HUES48 (cell line): ENCODE measurements at regions not wholly inside any gene's neighbourhood (a gene's known extent, or its start where the extent isn't known, plus 50 kb on each side); places are given as distances from the start of the nearest gene placed in this dataset.

ENCODE experiments used
- H3K27ac ChIP-seq: one replicate; pipeline ENCODE4 v1.7.0; 2013; ENCODE audit warnings: low read depth, low read length, inconsistent platforms
- H3K27me3 ChIP-seq: 2 replicates; pipeline ENCODE4 v1.6.1; 2013; ENCODE audit warnings: mild to moderate bottlenecking, low read length; ENCODE audit not compliant: control insufficient read depth, insufficient read depth
- H3K36me3 ChIP-seq: 2 replicates; pipeline ENCODE4 v1.6.1; 2013; ENCODE audit warnings: low read length; ENCODE audit not compliant: control insufficient read depth, insufficient read depth
- H3K4me1 ChIP-seq: 2 replicates; pipeline ENCODE4 v1.6.1; 2013; ENCODE audit warnings: mild to moderate bottlenecking, low read length; ENCODE audit not compliant: control insufficient read depth, insufficient read depth
- H3K4me3 ChIP-seq: 2 replicates; pipeline ENCODE4 v1.5.1; 2013; ENCODE audit warnings: mild to moderate bottlenecking, low read depth, low read length
- H3K9ac ChIP-seq: 2 replicates; pipeline ENCODE4 v1.6.1; 2013; ENCODE audit warnings: mild to moderate bottlenecking, low read depth, low read length, moderate library complexity
- H3K9me3 ChIP-seq: 2 replicates; pipeline ENCODE4 v1.6.1; 2013; ENCODE audit warnings: low read length; ENCODE audit not compliant: control insufficient read depth, insufficient read depth

- Histone ChIP-seq H3K4me3 (no peak overlapping the region), H3K36me3 (no peaks in the 10 kb centered on the region), H3K27me3 (no peaks in the 10 kb centered on the region), H3K9me3 (no peaks in the 10 kb centered on the region), H3K4me1 (no peaks in the 10 kb centered on the region), H3K27ac (no peak overlapping the region), H3K9ac (no peak overlapping the region)
Observed at GRCh38 chr10:47104786-47105385, 193.7 kb downstream of the PTPN20 start.

- no peaks in the 10 kb centered on the region for H3K27me3 ChIP-seq
- no peaks in the 10 kb centered on the region for H3K4me1 ChIP-seq
- H3K27ac ChIP-seq: no peak overlapping the region
- H3K9ac ChIP-seq: no peak overlapping the region
- no peak overlapping the region for H3K4me3 ChIP-seq
- H3K36me3 ChIP-seq: no peaks in the 10 kb centered on the region
- H3K9me3 ChIP-seq: no peaks in the 10 kb centered on the region
Observed at GRCh38 chr10:47107007-47107747, 192.8 kb upstream of the GDF10 start.

DNA sequence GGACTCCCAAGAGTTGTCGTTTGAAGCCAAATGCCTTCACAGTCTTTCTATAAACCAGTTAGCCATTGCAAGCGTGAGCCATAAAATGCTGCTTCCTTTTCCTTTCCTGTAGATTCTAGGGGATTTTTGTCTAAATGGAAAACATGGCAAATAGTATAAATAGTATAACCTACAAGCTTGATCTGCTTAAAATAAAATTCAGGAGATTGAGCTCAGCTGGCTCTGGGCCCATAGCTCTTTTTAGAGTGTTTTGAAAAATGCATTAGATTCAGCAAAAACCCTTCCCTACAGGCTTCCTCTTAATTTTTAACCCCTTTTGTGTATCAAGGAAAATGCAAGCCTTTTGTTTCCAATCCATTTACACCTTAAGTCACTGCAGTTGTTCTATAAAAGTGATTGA lies 190.1 kb upstream of the GDF10 start:
- Histone ChIP-seq H3K4me3 (no peak overlapping the region), H3K27ac (no peak overlapping the region), H3K9ac (no peak overlapping the region), H3K27me3 (no peaks in the 10 kb centered on the region), H3K4me1 (peaks cover 7% of the 10 kb centered on the region), H3K36me3 (no peaks in the 10 kb centered on the region), H3K9me3 (no peaks in the 10 kb centered on the region)

DNA sequence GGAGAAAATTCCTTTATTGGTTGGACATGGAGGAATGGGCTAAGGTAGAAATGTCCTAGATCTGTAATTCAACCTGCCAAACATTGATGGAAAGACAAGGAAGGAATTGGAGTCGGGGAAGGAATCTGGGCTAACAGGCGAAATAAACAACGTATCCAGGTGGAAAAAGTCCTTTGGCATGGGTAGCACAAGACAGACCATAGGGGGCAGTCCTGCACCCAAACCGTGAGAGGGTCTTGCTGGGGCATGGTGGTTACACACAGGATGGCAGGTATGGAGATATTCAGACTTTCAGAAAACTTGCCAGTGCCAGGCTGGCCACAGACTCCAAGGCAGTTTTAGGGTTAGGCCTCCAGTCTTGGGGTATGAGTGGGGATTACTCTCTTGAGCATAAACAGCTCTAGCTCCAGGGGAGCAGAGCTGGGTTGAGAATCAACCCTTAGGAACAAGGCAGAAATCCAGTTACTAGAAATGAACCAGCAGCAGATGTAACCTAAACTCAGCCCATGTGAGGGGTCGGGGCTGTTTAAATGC lies 188.6 kb upstream of the GDF10 start:
- no peak overlapping the region for H3K9ac ChIP-seq
- no peaks in the 10 kb centered on the region for H3K27me3 ChIP-seq
- no peak overlapping the region for H3K27ac ChIP-seq
- H3K4me1 ChIP-seq: peaks cover 7% of the 10 kb centered on the region
- no peaks in the 10 kb centered on the region for H3K9me3 ChIP-seq
- no peaks in the 10 kb centered on the region for H3K36me3 ChIP-seq
- no peak overlapping the region for H3K4me3 ChIP-seq

- Histone ChIP-seq H3K4me1 (peaks cover 7% of the 10 kb centered on the region), H3K9me3 (no peaks in the 10 kb centered on the region), H3K27me3 (no peaks in the 10 kb centered on the region), H3K27ac (no peak overlapping the region), H3K36me3 (no peaks in the 10 kb centered on the region), H3K9ac (no peak overlapping the region), H3K4me3 (no peak overlapping the region)
Observed at GRCh38 chr10:47112612-47113011, 187.4 kb upstream of the GDF10 start.

DNA sequence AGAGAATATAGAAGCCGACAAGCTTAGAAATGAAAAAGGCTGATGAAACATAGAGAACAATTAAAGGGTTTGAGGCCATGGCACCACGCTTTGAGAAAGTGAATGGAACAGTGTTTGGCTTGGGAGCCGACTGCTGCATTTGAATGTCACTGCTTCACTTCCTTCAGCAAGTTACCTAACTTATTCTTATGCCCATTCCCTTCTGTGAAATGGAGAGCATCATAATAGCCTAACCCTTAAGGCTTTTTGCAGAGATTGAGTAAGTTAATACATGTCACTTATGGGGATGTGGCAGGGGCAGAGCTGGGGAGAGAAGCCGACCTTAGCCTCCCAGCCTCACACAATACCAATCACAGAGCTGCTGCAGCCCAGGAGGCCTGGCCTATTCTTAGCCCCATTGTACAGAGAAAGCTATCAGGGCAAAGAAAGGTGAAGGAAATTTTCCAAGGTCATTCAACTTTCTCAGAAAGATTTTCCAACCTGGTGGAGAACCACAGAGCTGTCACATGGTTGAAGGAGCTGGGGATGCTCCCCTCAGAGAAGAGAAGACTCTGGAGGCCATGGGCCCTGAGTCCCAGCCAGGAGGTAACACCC lies 186.0 kb upstream of the GDF10 start:
- no peak overlapping the region for H3K4me3 ChIP-seq
- no peak overlapping the region for H3K9ac ChIP-seq
- H3K27me3 ChIP-seq: no peaks in the 10 kb centered on the region

GRCh38 chr10:47114680-47115186 lies 185.3 kb upstream of the GDF10 start:
- Histone ChIP-seq H3K27me3 (no peaks in the 10 kb centered on the region), H3K9ac (no peak overlapping the region), H3K4me1 (peaks cover 7% of the 10 kb centered on the region)

More for the DNA sequence above, 186.0 kb upstream of the GDF10 start:
- Histone ChIP-seq H3K36me3 (no peaks in the 10 kb centered on the region), H3K27ac (no peak overlapping the region), H3K9me3 (no peaks in the 10 kb centered on the region), H3K4me1 (peaks cover 7% of the 10 kb centered on the region)

GRCh38 chr10:47115322-47115721 lies 184.7 kb upstream of the GDF10 start:
- Histone ChIP-seq H3K4me3 (no peak overlapping the region), H3K27me3 (no peaks in the 10 kb centered on the region), H3K9ac (no peak overlapping the region), H3K9me3 (no peaks in the 10 kb centered on the region), H3K4me1 (peaks cover 7% of the 10 kb centered on the region), H3K36me3 (no peaks in the 10 kb centered on the region), H3K27ac (no peak overlapping the region)

More at GRCh38 chr10:47114680-47115186, 185.3 kb upstream of the GDF10 start:
- Histone ChIP-seq H3K36me3 (no peaks in the 10 kb centered on the region), H3K27ac (no peak overlapping the region), H3K9me3 (no peaks in the 10 kb centered on the region), H3K4me3 (no peak overlapping the region)

- Histone ChIP-seq H3K27ac (no peak overlapping the region), H3K36me3 (no peaks in the 10 kb centered on the region), H3K4me1 (peaks cover 7% of the 10 kb centered on the region), H3K9me3 (no peaks in the 10 kb centered on the region), H3K27me3 (no peaks in the 10 kb centered on the region), H3K9ac (no peak overlapping the region), H3K4me3 (no peak overlapping the region)
Observed at GRCh38 chr10:47116445-47116844, 183.6 kb upstream of the GDF10 start.

DNA sequence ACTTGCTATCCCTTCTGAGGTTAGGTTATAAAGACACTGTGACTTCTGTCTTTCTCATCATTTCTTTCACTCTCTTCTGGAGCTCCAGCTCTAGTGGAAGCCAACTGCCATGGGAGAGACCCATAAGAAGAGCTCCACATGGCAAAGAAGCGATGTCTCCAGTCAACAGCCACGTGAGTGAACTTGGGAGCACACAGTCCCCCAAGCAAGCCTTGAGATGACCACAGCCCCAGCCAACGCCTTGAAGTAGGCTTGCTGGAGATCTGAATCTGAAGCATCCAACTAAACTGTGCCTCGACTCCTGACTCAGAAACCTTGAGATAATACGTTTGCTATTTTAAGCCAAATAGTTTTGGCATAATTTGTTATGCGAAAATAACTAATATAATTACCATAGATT lies 181.7 kb upstream of the GDF10 start:
- no peak overlapping the region for H3K9ac ChIP-seq
- H3K27me3 ChIP-seq: no peaks in the 10 kb centered on the region
- peaks cover 7% of the 10 kb centered on the region for H3K4me1 ChIP-seq
- H3K9me3 ChIP-seq: no peaks in the 10 kb centered on the region
- no peak overlapping the region for H3K27ac ChIP-seq
- H3K4me3 ChIP-seq: no peak overlapping the region
- H3K36me3 ChIP-seq: no peaks in the 10 kb centered on the region

DNA sequence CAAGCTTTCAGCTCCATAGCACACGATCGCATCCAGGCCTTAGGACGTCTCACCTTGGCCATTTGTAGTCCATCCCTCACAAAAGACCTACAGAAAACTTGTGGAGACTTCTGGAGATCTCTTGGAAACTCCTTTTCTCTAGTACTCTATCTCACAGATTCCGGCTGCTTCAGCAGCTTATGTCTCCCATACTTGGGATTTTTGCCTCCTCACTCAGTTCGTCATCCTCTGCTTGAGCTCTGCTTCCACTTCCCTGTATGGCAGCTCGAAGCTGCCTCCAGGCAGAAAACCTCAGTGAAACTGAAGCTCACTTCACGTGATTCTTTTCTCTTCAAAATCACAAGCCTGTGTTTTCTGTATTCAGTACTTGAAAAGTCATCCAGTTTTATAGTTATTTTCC lies 178.7 kb upstream of the GDF10 start:
- no peak overlapping the region for H3K9ac ChIP-seq
- H3K4me1 ChIP-seq: no peaks in the 10 kb centered on the region; the same call in 1 of the 2 replicates

More for the DNA sequence above, 178.7 kb upstream of the GDF10 start:
- Histone ChIP-seq H3K27me3 (no peaks in the 10 kb centered on the region), H3K4me3 (no peak overlapping the region), H3K36me3 (no peaks in the 10 kb centered on the region), H3K9me3 (no peaks in the 10 kb centered on the region), H3K27ac (no peak overlapping the region)
